ENCODE measurements at regions not wholly inside any gene's neighbourhood (a gene's known extent, or its start where the extent isn't known, plus 50 kb on each side); places are given as distances from the start of the nearest gene placed in this dataset.
A peak's percentile ranks its signal among the peaks of the same experiment; 100 is the strongest.

DNA sequence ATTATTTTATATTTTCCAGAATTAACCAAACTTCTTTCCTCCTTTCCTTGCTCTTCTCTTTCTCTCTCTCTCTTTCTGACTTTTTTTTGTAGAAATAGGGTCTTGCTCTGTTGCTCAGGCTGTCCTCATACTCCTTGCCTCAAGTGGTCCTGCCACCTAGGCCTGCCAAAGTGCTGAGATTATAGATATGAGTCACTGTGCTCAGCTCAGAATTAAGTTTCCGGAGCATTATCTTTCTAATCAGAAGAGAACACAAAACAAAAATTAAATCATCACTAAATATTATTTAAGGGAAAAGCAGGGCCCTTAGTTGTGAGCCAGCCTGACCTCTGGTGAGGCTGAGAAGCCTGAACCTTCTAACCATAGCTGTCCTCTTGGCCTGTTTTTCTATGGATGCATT lies 168.2 kb downstream of the SOX2 start:
- no peak overlapping the region for H2AFZ ChIP-seq (ENCODE audit: low read depth, low read length)
- no peak for FAIRE-seq
- DNase-seq (ENCODE audit: low read depth) = peak; percentile 16

DNA sequence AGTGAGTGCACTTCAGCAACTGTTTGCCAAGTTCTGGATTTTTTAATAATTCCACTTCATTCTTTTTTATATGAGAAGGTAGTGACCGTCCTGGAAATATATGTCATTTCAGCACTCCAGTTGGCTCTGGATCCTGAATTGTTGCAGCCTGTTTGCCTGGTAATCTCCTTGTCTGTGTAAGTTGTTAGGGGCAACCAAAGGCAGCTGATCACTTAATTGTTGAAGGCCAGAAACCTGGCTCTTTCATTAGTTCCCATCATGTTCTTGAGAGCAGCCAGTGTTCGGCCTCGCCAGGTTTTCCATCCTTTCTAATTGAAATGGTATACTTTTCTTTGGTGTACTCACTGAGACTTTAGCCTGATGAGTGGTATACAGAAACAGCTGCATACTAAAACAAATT lies 168.6 kb downstream of the SOX2 start:
- H3K4me3 Mint-ChIP-seq (ENCODE audit: unreplicated experiment) = no peak overlapping the region
- H3K4me1 ChIP-seq (ENCODE audit: insufficient read depth, low read length) = no peaks in the 10 kb centered on the region
- FAIRE-seq (no peak), DNase-seq (ENCODE audit: low read depth) (no peak)
- H3K4me2 ChIP-seq (ENCODE audit: low read length) = no peak overlapping the region
- no peaks in the 10 kb centered on the region for H3K79me2 ChIP-seq (ENCODE audit: insufficient read depth, low read length)
- H3K27ac Mint-ChIP-seq (ENCODE audit: unreplicated experiment) = no peak overlapping the region
- no peak overlapping the region for H3K27ac ChIP-seq (ENCODE audit: low read depth, low read length)
- H3K9me3 ChIP-seq (ENCODE audit: insufficient read depth, low read depth, low read length) = no peaks in the 10 kb centered on the region
- H3K9ac ChIP-seq (ENCODE audit: low read length) = no peak overlapping the region
- H4K20me1 ChIP-seq (ENCODE audit: insufficient read depth, low read length) = no peaks in the 10 kb centered on the region
- H3K4me3 ChIP-seq (ENCODE audit: insufficient read depth, low read depth, low read length) = no peak overlapping the region
- no peaks in the 10 kb centered on the region for H3K4me1 Mint-ChIP-seq (ENCODE audit: low read depth, unreplicated experiment)
- TF ChIP-seq, protein P1, sequence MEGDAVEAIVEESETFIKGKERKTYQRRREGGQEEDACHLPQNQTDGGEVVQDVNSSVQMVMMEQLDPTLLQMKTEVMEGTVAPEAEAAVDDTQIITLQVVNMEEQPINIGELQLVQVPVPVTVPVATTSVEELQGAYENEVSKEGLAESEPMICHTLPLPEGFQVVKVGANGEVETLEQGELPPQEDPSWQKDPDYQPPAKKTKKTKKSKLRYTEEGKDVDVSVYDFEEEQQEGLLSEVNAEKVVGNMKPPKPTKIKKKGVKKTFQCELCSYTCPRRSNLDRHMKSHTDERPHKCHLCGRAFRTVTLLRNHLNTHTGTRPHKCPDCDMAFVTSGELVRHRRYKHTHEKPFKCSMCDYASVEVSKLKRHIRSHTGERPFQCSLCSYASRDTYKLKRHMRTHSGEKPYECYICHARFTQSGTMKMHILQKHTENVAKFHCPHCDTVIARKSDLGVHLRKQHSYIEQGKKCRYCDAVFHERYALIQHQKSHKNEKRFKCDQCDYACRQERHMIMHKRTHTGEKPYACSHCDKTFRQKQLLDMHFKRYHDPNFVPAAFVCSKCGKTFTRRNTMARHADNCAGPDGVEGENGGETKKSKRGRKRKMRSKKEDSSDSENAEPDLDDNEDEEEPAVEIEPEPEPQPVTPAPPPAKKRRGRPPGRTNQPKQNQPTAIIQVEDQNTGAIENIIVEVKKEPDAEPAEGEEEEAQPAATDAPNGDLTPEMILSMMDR (IDR thresholded peaks at IDR 0.05; ENCODE audit: insufficient read depth, low read depth, low read length) = no peak
- TF ChIP-seq EZH2 (IDR thresholded peaks at IDR 0.05; ENCODE audit: insufficient read depth, low read length) = no peak
- H3K36me3 Mint-ChIP-seq (ENCODE audit: low read depth, unreplicated experiment) = no peaks in the 10 kb centered on the region
- H3K27me3 Mint-ChIP-seq (ENCODE audit: low read depth, unreplicated experiment) = no peaks in the 10 kb centered on the region
- H2AFZ ChIP-seq (ENCODE audit: low read depth, low read length) = no peak overlapping the region
- no peaks in the 10 kb centered on the region for H3K36me3 ChIP-seq (ENCODE audit: insufficient read depth, low read length)
- no peaks in the 10 kb centered on the region for H3K27me3 ChIP-seq (ENCODE audit: insufficient read depth, low read length)
- H3K9me3 Mint-ChIP-seq (ENCODE audit: unreplicated experiment) = no peaks in the 10 kb centered on the region

More for the DNA sequence above, 168.2 kb downstream of the SOX2 start:
- no peak overlapping the region for H3K9ac ChIP-seq (ENCODE audit: low read length)
- no peaks in the 10 kb centered on the region for H3K79me2 ChIP-seq (ENCODE audit: insufficient read depth, low read length)
- H3K4me2 ChIP-seq (ENCODE audit: low read length) = no peak overlapping the region
- H3K27me3 ChIP-seq (ENCODE audit: insufficient read depth, low read length) = no peaks in the 10 kb centered on the region
- H3K27ac Mint-ChIP-seq (ENCODE audit: unreplicated experiment) = no peak overlapping the region
- no peaks in the 10 kb centered on the region for H4K20me1 ChIP-seq (ENCODE audit: insufficient read depth, low read length)
- no peaks in the 10 kb centered on the region for H3K36me3 Mint-ChIP-seq (ENCODE audit: low read depth, unreplicated experiment)
- no peaks in the 10 kb centered on the region for H3K36me3 ChIP-seq (ENCODE audit: insufficient read depth, low read length)
- TF ChIP-seq, protein P1 (IDR thresholded peaks at IDR 0.05; ENCODE audit: insufficient read depth, low read depth, low read length) = no peak
- no peak for TF ChIP-seq EZH2 (IDR thresholded peaks at IDR 0.05; ENCODE audit: insufficient read depth, low read length)
- no peaks in the 10 kb centered on the region for H3K9me3 ChIP-seq (ENCODE audit: insufficient read depth, low read depth, low read length)
- H3K4me1 ChIP-seq (ENCODE audit: insufficient read depth, low read length) = no peaks in the 10 kb centered on the region
- H3K4me3 ChIP-seq (ENCODE audit: insufficient read depth, low read depth, low read length) = no peak overlapping the region
- H3K4me1 Mint-ChIP-seq (ENCODE audit: low read depth, unreplicated experiment) = no peaks in the 10 kb centered on the region
- no peaks in the 10 kb centered on the region for H3K9me3 Mint-ChIP-seq (ENCODE audit: unreplicated experiment)
- H3K27me3 Mint-ChIP-seq (ENCODE audit: low read depth, unreplicated experiment) = no peaks in the 10 kb centered on the region
- H3K4me3 Mint-ChIP-seq (ENCODE audit: unreplicated experiment) = no peak overlapping the region
- H3K27ac ChIP-seq (ENCODE audit: low read depth, low read length) = no peak overlapping the region

DNA sequence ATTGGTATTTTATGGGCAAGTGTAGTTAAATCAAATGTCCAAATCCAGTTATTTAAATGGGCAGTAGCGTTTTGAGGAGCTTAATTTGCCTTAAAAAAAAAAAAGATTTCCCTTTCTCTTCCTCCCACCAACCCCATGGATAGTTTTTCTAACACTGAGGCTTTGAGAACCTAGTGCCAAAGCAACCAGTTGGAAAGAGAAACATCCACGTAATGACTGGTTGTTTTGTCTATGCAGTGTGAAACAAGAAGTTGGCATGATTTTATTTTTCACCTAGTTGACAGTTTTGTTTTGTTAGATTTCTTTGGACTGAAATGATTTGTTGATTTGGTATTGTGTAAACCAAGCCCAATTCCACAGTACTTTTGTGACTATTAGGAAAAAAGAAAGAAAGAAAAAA lies 170.0 kb downstream of the SOX2 start:
- DNase-seq (ENCODE audit: low read depth) (no peak), FAIRE-seq (no peak)
- TF ChIP-seq EZH2 (IDR thresholded peaks at IDR 0.05; ENCODE audit: insufficient read depth, low read length) = no peak
- TF ChIP-seq, protein P1 (IDR thresholded peaks at IDR 0.05; ENCODE audit: insufficient read depth, low read depth, low read length) = no peak
- H3K4me2 ChIP-seq (ENCODE audit: low read length) = no peak overlapping the region
- no peak overlapping the region for H3K4me3 ChIP-seq (ENCODE audit: insufficient read depth, low read depth, low read length)
- no peak overlapping the region for H3K4me3 Mint-ChIP-seq (ENCODE audit: unreplicated experiment)
- H4K20me1 ChIP-seq (ENCODE audit: insufficient read depth, low read length) = no peaks in the 10 kb centered on the region
- no peaks in the 10 kb centered on the region for H3K27me3 ChIP-seq (ENCODE audit: insufficient read depth, low read length)
- no peaks in the 10 kb centered on the region for H3K9me3 Mint-ChIP-seq (ENCODE audit: unreplicated experiment)
- no peaks in the 10 kb centered on the region for H3K36me3 ChIP-seq (ENCODE audit: insufficient read depth, low read length)
- H2AFZ ChIP-seq (ENCODE audit: low read depth, low read length) = no peak overlapping the region
- no peak overlapping the region for H3K27ac Mint-ChIP-seq (ENCODE audit: unreplicated experiment)
- no peaks in the 10 kb centered on the region for H3K9me3 ChIP-seq (ENCODE audit: insufficient read depth, low read depth, low read length)
- no peaks in the 10 kb centered on the region for H3K79me2 ChIP-seq (ENCODE audit: insufficient read depth, low read length)
- no peak overlapping the region for H3K27ac ChIP-seq (ENCODE audit: low read depth, low read length)
- H3K4me1 Mint-ChIP-seq (ENCODE audit: low read depth, unreplicated experiment) = no peaks in the 10 kb centered on the region
- no peaks in the 10 kb centered on the region for H3K27me3 Mint-ChIP-seq (ENCODE audit: low read depth, unreplicated experiment)
- no peaks in the 10 kb centered on the region for H3K4me1 ChIP-seq (ENCODE audit: insufficient read depth, low read length)
- H3K9ac ChIP-seq (ENCODE audit: low read length) = no peak overlapping the region
- no peaks in the 10 kb centered on the region for H3K36me3 Mint-ChIP-seq (ENCODE audit: low read depth, unreplicated experiment)

All from astrocyte (in vitro differentiated cells and primary cell).